SK-N-SH (cell line): ENCODE measurements at regions not wholly inside any gene's neighbourhood (a gene's known extent, or its start where the extent isn't known, plus 50 kb on each side); places are given as distances from the start of the nearest gene placed in this dataset.

Source experiments
- CTCF ChIA-PET: fragments of 300-600, 350-600 bp; formaldehyde crosslinking; extraction: SDS; loops from one replicate; lab custom pipeline; 2021; lab: Yijun Ruan, JAX
- POLR2A ChIA-PET: fragments of 350-600 bp; sonication (Branson Sonifier 250); formaldehyde crosslinking; extraction: SDS; loops from one replicate; lab custom pipeline; 2020; ENCODE audit warnings: antibody characterized with exemption, inconsistent platforms; lab: Yijun Ruan, JAX
- DNase-seq: peaks from one replicate; pipeline ENCODE4 v3.0.0; 2012
- H2AFZ ChIP-seq: fragments of 200-600 bp; sonication (generic); 2 replicates; pipeline ENCODE4 v1.8.1; 2016; ENCODE audit warnings: antibody characterized with exemption, mild to moderate bottlenecking, low read depth
- H3F3A ChIP-seq: fragments of 200-600 bp; sonication (generic); replicated peaks from 2 replicates; pipeline ENCODE3; 2016; ENCODE audit warnings: antibody characterized with exemption, mild to moderate bottlenecking; ENCODE audit not compliant: insufficient read depth
- H3K27ac ChIP-seq, 2 experiments: fragments of 200-500 bp in 1 of 2; fragments of 200-600 bp in 1 of 2; sonication (Bioruptor generic) in 1 of 2; sonication (generic), shearing (Covaris generic) in 1 of 2; 2 replicates each; pipeline versions ENCODE4 v1.5.1 to v1.6.1; 2014 to 2016; ENCODE audit warnings: low read depth in 2 of 2, inconsistent platforms in 1 of 2, low read length in 1 of 2, mild to moderate bottlenecking in 1 of 2, mixed read lengths in 1 of 2
- H3K27me3 ChIP-seq: fragments of 200-600 bp; sonication (generic), shearing (Covaris generic); 2 replicates; pipeline ENCODE4 v1.6.1; 2016; ENCODE audit warnings: mixed run types; ENCODE audit not compliant: insufficient read depth
- H3K36me3 ChIP-seq, 2 experiments: fragments of 200-500 bp in 1 of 2; fragments of 200-600 bp in 1 of 2; sonication (Bioruptor generic) in 1 of 2; sonication (generic) in 1 of 2; replicated peaks in 1 of 2; 2 replicates each; pipeline versions ENCODE3 to v1.5.1; 2014 to 2016; ENCODE audit warnings: low read length in 1 of 2, mild to moderate bottlenecking in 1 of 2; ENCODE audit not compliant: insufficient read depth in 2 of 2, control insufficient read depth in 1 of 2
- H3K4me1 ChIP-seq, 2 experiments: fragments of 200-500 bp in 1 of 2; fragments of 200-600 bp in 1 of 2; sonication (Bioruptor generic) in 1 of 2; sonication (generic), shearing (Covaris generic) in 1 of 2; 2 replicates each; pipeline versions ENCODE4 v1.5.1 to v1.6.1; 2014 to 2016; ENCODE audit warnings: low read depth in 1 of 2, low read length in 1 of 2, mixed run types in 1 of 2; ENCODE audit not compliant: insufficient read depth in 2 of 2, control insufficient read depth in 1 of 2
- H3K4me2 ChIP-seq: fragments of 200-600 bp; sonication (generic), shearing (Covaris generic); 2 replicates; pipeline ENCODE4 v1.6.1; 2017; ENCODE audit warnings: mixed run types
- H3K4me3 ChIP-seq, 2 experiments: fragments of 200-500 bp in 1 of 2; fragments of 200-600 bp in 1 of 2; sonication (Bioruptor generic) in 1 of 2; sonication (generic), shearing (Covaris generic) in 1 of 2; 2 replicates each; pipeline versions ENCODE4 v1.5.1 to v1.8.1; 2014 to 2016; ENCODE audit warnings: low read depth in 2 of 2, inconsistent platforms in 1 of 2, low read length in 1 of 2, mild to moderate bottlenecking in 1 of 2, mixed read lengths in 1 of 2, moderate library complexity in 1 of 2
- H3K79me2 ChIP-seq: fragments of 200-600 bp; sonication (generic); 2 replicates; pipeline ENCODE4 v1.8.1; 2017; ENCODE audit warnings: mild to moderate bottlenecking; ENCODE audit not compliant: insufficient read depth
- H3K9ac ChIP-seq: fragments of 200-600 bp; sonication (generic); 2 replicates; pipeline ENCODE4 v1.6.1; 2017; ENCODE audit warnings: mixed run types
- H3K9me2 ChIP-seq: fragments of 200-600 bp; sonication (generic); 2 replicates; pipeline ENCODE4 v1.6.1; 2017; ENCODE audit warnings: mixed run types
- H3K9me3 ChIP-seq: fragments of 200-600 bp; sonication (generic); 2 replicates; pipeline ENCODE4 v1.6.1; 2017; ENCODE audit warnings: mixed run types, mild to moderate bottlenecking, moderate library complexity
- H4K20me1 ChIP-seq: fragments of 200-600 bp; sonication (generic); 2 replicates; pipeline ENCODE4 v1.6.1; 2017; ENCODE audit warnings: mild to moderate bottlenecking, mixed run types; ENCODE audit not compliant: insufficient read depth
- CTCF ChIP-seq: fragments of 200-600 bp; sonication (generic); IDR thresholded peaks from 2 replicates; pipeline ENCODE4 v1.6.1; 2017; ENCODE audit warnings: antibody characterized with exemption, mild to moderate bottlenecking, moderate library complexity
- ELF1 ChIP-seq: IDR thresholded peaks from 2 replicates; pipeline ENCODE4 v1.4.0; 2012
- FOXJ3 ChIP-seq: sonication (generic); formaldehyde crosslinking; IDR thresholded peaks from 2 replicates; pipeline ENCODE4 v1.5.1; 2020; ENCODE audit warnings: mild to moderate bottlenecking, missing genetic modification reagents
- GABPA ChIP-seq: IDR thresholded peaks from 2 replicates; pipeline ENCODE4 v1.4.0; 2012; ENCODE audit warnings: low read depth, mild to moderate bottlenecking
- IRF3 ChIP-seq: fragments of 150-350 bp; IDR thresholded peaks from 2 replicates; pipeline ENCODE4 v1.6.1; 2016; ENCODE audit warnings: mild to moderate bottlenecking, low read depth, low read length
- JUND ChIP-seq: IDR thresholded peaks from 2 replicates; pipeline ENCODE4 v1.4.0; 2012
- MAX ChIP-seq: IDR thresholded peaks from 2 replicates; pipeline ENCODE4 v1.4.0; 2012; ENCODE audit warnings: low read depth
- MEF2A ChIP-seq: IDR thresholded peaks from 2 replicates; pipeline ENCODE4 v1.4.0; 2012; ENCODE audit warnings: low read depth, borderline replicate concordance
- NRF1 ChIP-seq: IDR thresholded peaks from 2 replicates; pipeline ENCODE4 v1.6.1; 2012; ENCODE audit warnings: low read depth, mild to moderate bottlenecking, low read length
- PBX3 ChIP-seq: IDR thresholded peaks from 2 replicates; pipeline ENCODE4; 2012
- RAD21 ChIP-seq: IDR thresholded peaks from 2 replicates; pipeline ENCODE4 v1.6.1; 2012; ENCODE audit warnings: mild to moderate bottlenecking, low read length
- RCOR1 ChIP-seq: fragments of 150-350 bp; IDR thresholded peaks from 2 replicates; pipeline ENCODE4 v1.6.1; 2017; ENCODE audit warnings: antibody characterized with exemption, low read length
- RFX5 ChIP-seq: IDR thresholded peaks from 2 replicates; pipeline ENCODE4 v1.6.1; 2012; ENCODE audit warnings: mild to moderate bottlenecking, improper control_type of control experiment, low read length
- RXRA ChIP-seq: IDR thresholded peaks from 2 replicates; pipeline ENCODE4 v1.4.0; 2012; ENCODE audit warnings: low read depth, mild to moderate bottlenecking, borderline replicate concordance
- TAF1 ChIP-seq: IDR thresholded peaks from 2 replicates; pipeline ENCODE4 v1.6.1; 2012; ENCODE audit warnings: low read depth, mild to moderate bottlenecking, low read length, moderate library complexity, borderline replicate concordance
- TCF12 ChIP-seq: IDR thresholded peaks from 2 replicates; pipeline ENCODE4 v1.4.0; 2012
- TEAD4 ChIP-seq: IDR thresholded peaks from 2 replicates; pipeline ENCODE4 v1.4.0; 2012; ENCODE audit warnings: mild to moderate bottlenecking, borderline replicate concordance; ENCODE audit not compliant: insufficient read depth
- ZBTB33 ChIP-seq: IDR thresholded peaks from 2 replicates; pipeline ENCODE4 v1.4.0; 2012; ENCODE audit warnings: low read depth, borderline replicate concordance
- WGBS: methylation state at CpG from one replicate; pipeline ENCODE4 v1.1.6; 2017; ENCODE audit warnings: low lambda C conversion rate; 5-methylcytosine and 5-hydroxymethylcytosine counted together

- ChIA-PET POLR2A (no interaction called here), CTCF (interaction anchor here (1.0 to 1.5 kb wide), 2 partner anchors 8 to 25 kb away, joined by 3 to 4 read pairs; no protein-coding TSS in a partner anchor)
- Histone ChIP-seq H3K79me2 (no peaks in the 10 kb centered on the region), H3K9me2 (no peaks in the 10 kb centered on the region), H3F3A (no peaks in the 10 kb centered on the region), H3K9me3 (0 out of 2 replicates have a peak, but pooled peaks cover 6% of the 10 kb centered on the region), H2AFZ (no peak overlapping the region), H3K4me3 (no peak overlapping the region), H3K4me1 (no peaks in the 10 kb centered on the region), H3K27me3 (no peaks in the 10 kb centered on the region), H3K36me3 (no peaks in the 10 kb centered on the region), H3K27ac (no peak overlapping the region), H3K9ac (no peak overlapping the region), H3K4me2 (no peak overlapping the region), H4K20me1 (no peaks in the 10 kb centered on the region)
- TF ChIP-seq IRF3 (no peak), RCOR1 (no peak), ZBTB33 (no peak), MAX (no peak), MEF2A (no peak), FOXJ3 (CRISPR knock-in tag) (no peak), TEAD4 (no peak), RAD21 (no peak), TCF12 (no peak), ELF1 (no peak), RFX5 (no peak), PBX3 (no peak)
- WGBS: 44% methylated on average over 2 of the region's 2 CpGs
- DNase-seq: no peak
Observed at GRCh38 chr15:58294681-58295254, 137.0 kb upstream of the LIPC start.

GRCh38 chr15:58295637-58296215 is 136.1 kb upstream of the LIPC start:
- H3K9me3 ChIP-seq: 0 out of 2 replicates have a peak, but pooled peaks cover 6% of the 10 kb centered on the region
- 46% methylated on average over 7 of the region's 7 CpGs for WGBS
- H3K36me3 ChIP-seq: no peaks in the 10 kb centered on the region
- H3K4me2 ChIP-seq: no peak overlapping the region
- H3K4me3 ChIP-seq: no peak overlapping the region
- H2AFZ ChIP-seq: no peak overlapping the region
- no peaks in the 10 kb centered on the region for H3F3A ChIP-seq
- DNase-seq: no peak
- H3K27ac ChIP-seq: no peak overlapping the region
- no peaks in the 10 kb centered on the region for H3K27me3 ChIP-seq
- no peaks in the 10 kb centered on the region for H3K4me1 ChIP-seq
- ChIA-PET CTCF (interaction anchor here (1.5 kb wide), 1 partner anchor 26 kb away, joined by 3 read pairs; no protein-coding TSS in a partner anchor), POLR2A (no interaction called here)
- H3K79me2 ChIP-seq: no peaks in the 10 kb centered on the region
- no peaks in the 10 kb centered on the region for H4K20me1 ChIP-seq
- H3K9me2 ChIP-seq: no peaks in the 10 kb centered on the region
- H3K9ac ChIP-seq: no peak overlapping the region
- TF ChIP-seq ZBTB33 (no peak), CTCF (no peak), RAD21 (no peak), IRF3 (no peak), RFX5 (no peak), TAF1 (no peak), GABPA (no peak), RXRA (no peak), JUND (no peak), NRF1 (no peak)
